GM12878 (cell line): ENCODE measurements at regions not wholly inside any gene's neighbourhood (a gene's known extent, or its start where the extent isn't known, plus 50 kb on each side); places are given as distances from the start of the nearest gene placed in this dataset.

ENCODE experiments used
- ATAC-seq: fragments of 200-7000 bp; cut with Tn5 transposase; 3 replicates; pipeline ENCODE4 v1.9.1; 2020; ENCODE audit warnings: mild to moderate bottlenecking, moderate library complexity
- BruUV-seq: library from RNA; stranded (reverse); fragments of 400-500 nt; replicated peaks from 2 replicates; lab custom pipeline; 2021; lab: Mats Ljungman, UMichigan
- CTCF ChIA-PET: fragments of 300-600 bp; sonication (Branson Sonifier 250); formaldehyde crosslinking; extraction: SDS; loops from one replicate; lab custom pipeline; 2021; ENCODE audit warnings: inconsistent platforms; lab: Yijun Ruan, JAX
- POLR2A ChIA-PET: fragments of 350-600 bp; formaldehyde crosslinking; extraction: SDS; loops from one replicate; lab custom pipeline; 2021; ENCODE audit warnings: inconsistent platforms; lab: Charles Lee
- RAD21 ChIA-PET: fragments of 300-600 bp; sonication (Branson Sonifier 250); formaldehyde crosslinking; loops from one replicate; lab custom pipeline; 2023; ENCODE audit warnings: antibody characterized with exemption; ENCODE audit not compliant: unreplicated experiment; lab: Charles Lee
- SMC1A ChIA-PET: fragments of 300-600 bp; sonication (Branson Sonifier 250); formaldehyde crosslinking; loops from one replicate; lab custom pipeline; 2023; ENCODE audit not compliant: unreplicated experiment, uncharacterized antibody; lab: Charles Lee
- DNase-seq: peaks from one replicate; pipeline ENCODE4 v3.0.0-alpha.2; 2011; ENCODE audit warnings: low read depth, low spot score
- FAIRE-seq: peaks from 3 replicates; lab custom pipeline; 2011; peaks lifted over from hg19 to GRCh38; lab: Jason Lieb, UNC
- H2AFZ ChIP-seq: 2 replicates; pipeline ENCODE4 v1.6.0; 2011; ENCODE audit warnings: low read depth, low read length, control low read depth; ENCODE audit not compliant: control insufficient read depth
- H3K27ac ChIP-seq: 2 replicates; pipeline ENCODE4 v1.5.1; 2011; ENCODE audit warnings: control low read depth; ENCODE audit not compliant: control insufficient read depth, insufficient read depth
- H3K27me3 ChIP-seq, 2 experiments: replicated peaks in 1 of 2; 2 replicates each; pipeline versions ENCODE4 v1.6.0 to v1.6.1; 2011; ENCODE audit warnings: low read length in 1 of 2; ENCODE audit not compliant: control insufficient read depth in 2 of 2, insufficient read depth in 2 of 2
- H3K36me3 ChIP-seq, 2 experiments: 2 replicates each; pipeline ENCODE4 v1.5.1; 2011; ENCODE audit warnings: low read length in 1 of 2; ENCODE audit not compliant: control insufficient read depth in 2 of 2, insufficient read depth in 2 of 2
- H3K4me1 ChIP-seq: 2 replicates; pipeline ENCODE4 v1.6.1; 2011; ENCODE audit warnings: mild to moderate bottlenecking, low read length, moderate library complexity, mixed read lengths; ENCODE audit not compliant: control insufficient read depth, insufficient read depth
- H3K4me2 ChIP-seq: 2 replicates; pipeline ENCODE4 v1.6.0; 2011; ENCODE audit warnings: control low read depth; ENCODE audit not compliant: control insufficient read depth, insufficient read depth
- H3K4me3 ChIP-seq: fragments of 200-600 bp; sonication (generic); 2 replicates; pipeline ENCODE4 v1.5.1; 2016
- H3K79me2 ChIP-seq: 2 replicates; pipeline ENCODE4 v1.6.0; 2011; ENCODE audit warnings: low read length; ENCODE audit not compliant: control insufficient read depth, insufficient read depth
- H3K9ac ChIP-seq: 2 replicates; pipeline ENCODE4 v1.8.0; 2011; ENCODE audit warnings: low read length, control low read depth, mixed read lengths; ENCODE audit not compliant: control insufficient read depth, insufficient read depth
- H3K9me3 ChIP-seq: replicated peaks from 3 replicates; pipeline ENCODE4 v1.5.1; 2011; ENCODE audit warnings: mild to moderate bottlenecking, low read length; ENCODE audit not compliant: control insufficient read depth, insufficient read depth
- H4K20me1 ChIP-seq: 2 replicates; pipeline ENCODE4 v1.6.0; 2011; ENCODE audit not compliant: control insufficient read depth, insufficient read depth
- ATF3 ChIP-seq: IDR thresholded peaks from 2 replicates; pipeline ENCODE4 v1.6.1; 2011; ENCODE audit warnings: low read depth, mild to moderate bottlenecking, low read length, moderate library complexity, borderline replicate concordance; ENCODE audit errors: extremely low read depth
- BCLAF1 ChIP-seq: fragments of 450-650 bp; IDR thresholded peaks from 2 replicates; pipeline ENCODE4 v1.6.1; 2017; ENCODE audit warnings: antibody characterized with exemption, mild to moderate bottlenecking, moderate library complexity
- NBN ChIP-seq: fragments of 450-650 bp; IDR thresholded peaks from 2 replicates; pipeline ENCODE4 v1.6.1; 2016
- PAX5 ChIP-seq: IDR thresholded peaks from 2 replicates; pipeline ENCODE4 v1.6.1; 2011; ENCODE audit warnings: low read depth, low read length, borderline replicate concordance
- ZNF622 ChIP-seq: fragments of 450-650 bp; IDR thresholded peaks from 2 replicates; pipeline ENCODE4 v1.6.1; 2017; ENCODE audit warnings: mild to moderate bottlenecking, inconsistent platforms
- WGBS: methylation state at CpG from one replicate; pipeline ENCODE4 v1.1.6; 2016; ENCODE audit warnings: low lambda C conversion rate; ENCODE audit not compliant: insufficient replicate concordance, insufficient coverage; ENCODE audit errors: missing lambda C conversion rate; 5-methylcytosine and 5-hydroxymethylcytosine counted together
- in situ Hi-C: fragments of 300-500 bp; cut with MboI; formaldehyde crosslinking; loops from 9 replicates; pipeline ENCODE4 v1.14.3; 2018; ENCODE audit warnings: mixed read lengths
- intact Hi-C: fragments of 100-400 bp; cut with micrococcal nuclease; formaldehyde crosslinking; loops from one replicate; pipeline ENCODE4 v1.14.2; 2022; ENCODE audit not compliant: unreplicated experiment
- TF ChIP-seq, protein P1 (sequence below): fragments of 450-650 bp; formaldehyde crosslinking; IDR thresholded peaks from 2 replicates; pipeline ENCODE4 v1.4.0; 2022; ENCODE audit warnings: mild to moderate bottlenecking, moderate library complexity
- TF ChIP-seq, protein P2 (sequence below): fragments of 150-350 bp; IDR thresholded peaks from 2 replicates; pipeline ENCODE4 v1.6.1; 2014; ENCODE audit warnings: mild to moderate bottlenecking, low read depth, low read length
- TF ChIP-seq, protein P3 (sequence below), 3 experiments: IDR thresholded peaks in 2 of 3; conservative IDR thresholded peaks in 1 of 3; 2 replicates each; pipeline ENCODE4 v1.5.1; 2011; ENCODE audit warnings: low read depth in 3 of 3, low read length in 3 of 3, mild to moderate bottlenecking in 3 of 3, control low read depth in 2 of 3, moderate library complexity in 2 of 3, inconsistent platforms in 1 of 3, mixed read lengths in 1 of 3; ENCODE audit not compliant: control insufficient read depth in 2 of 3, insufficient read depth in 1 of 3; ENCODE audit errors: extremely low read depth in 1 of 3

DNA sequence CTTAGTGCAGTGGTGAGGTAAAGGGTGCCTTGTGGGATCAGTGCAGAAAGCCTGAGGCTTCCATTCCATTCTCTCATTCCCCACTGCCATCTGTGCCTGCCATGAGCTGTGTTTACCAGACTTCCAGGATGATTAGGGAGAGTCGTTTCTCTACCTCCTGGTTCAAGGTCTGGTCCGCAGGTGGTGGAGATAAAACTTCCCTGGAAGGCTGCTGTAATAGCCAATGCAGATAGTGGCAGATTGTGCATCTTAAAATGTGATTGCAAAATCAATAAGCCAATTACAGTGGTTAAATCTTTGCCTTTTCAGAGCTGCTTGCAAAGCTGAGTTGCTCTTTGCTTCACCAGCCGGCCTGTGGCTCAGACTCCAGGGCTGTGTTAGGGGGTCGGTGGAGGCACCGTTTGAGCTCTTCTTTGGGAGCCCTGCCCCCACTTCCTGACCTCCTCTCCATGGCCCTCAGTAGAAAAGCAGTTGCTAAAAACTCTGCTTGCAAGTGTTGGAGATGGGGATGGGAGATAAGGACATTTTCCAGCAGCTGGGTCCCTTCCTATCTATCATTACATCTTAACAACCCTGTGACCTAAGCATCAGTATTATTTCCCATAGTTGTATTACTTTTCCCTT lies 95.2 kb upstream of the HS6ST1 start:
- DNase-seq = no peak
- Histone ChIP-seq H4K20me1 (no peaks in the 10 kb centered on the region), H3K4me2 (no peak overlapping the region), H3K9me3 (no peaks in the 10 kb centered on the region), H2AFZ (no peak overlapping the region), H3K4me3 (no peak overlapping the region), H3K4me1 (no peaks in the 10 kb centered on the region), H3K79me2 (no peaks in the 10 kb centered on the region), H3K9ac (no peak overlapping the region), H3K27me3 (0 out of 4 replicates have a peak, but pooled peaks cover 0 to 2% of the 10 kb centered on the region in 2 experiments), H3K27ac (no peak overlapping the region), H3K36me3 (no peaks in the 10 kb centered on the region)
- SMC1A ChIA-PET = interaction anchor here (0.9 to 1.3 kb wide), 2 partner anchors 9 to 10 kb away, joined by 3 to 4 read pairs; no protein-coding TSS in a partner anchor
- no TSS peak for BruUV-seq
- ATAC-seq = no peak
- RAD21 ChIA-PET = no interaction called here
- FAIRE-seq = no peak
- 1% methylated on average over 5 of the region's 5 CpGs for WGBS
- POLR2A ChIA-PET = no interaction called here
- intact Hi-C loops = no loop called here
- in situ Hi-C loops = no loop called here
- CTCF ChIA-PET = no interaction called here
- TF ChIP-seq, protein P1, sequence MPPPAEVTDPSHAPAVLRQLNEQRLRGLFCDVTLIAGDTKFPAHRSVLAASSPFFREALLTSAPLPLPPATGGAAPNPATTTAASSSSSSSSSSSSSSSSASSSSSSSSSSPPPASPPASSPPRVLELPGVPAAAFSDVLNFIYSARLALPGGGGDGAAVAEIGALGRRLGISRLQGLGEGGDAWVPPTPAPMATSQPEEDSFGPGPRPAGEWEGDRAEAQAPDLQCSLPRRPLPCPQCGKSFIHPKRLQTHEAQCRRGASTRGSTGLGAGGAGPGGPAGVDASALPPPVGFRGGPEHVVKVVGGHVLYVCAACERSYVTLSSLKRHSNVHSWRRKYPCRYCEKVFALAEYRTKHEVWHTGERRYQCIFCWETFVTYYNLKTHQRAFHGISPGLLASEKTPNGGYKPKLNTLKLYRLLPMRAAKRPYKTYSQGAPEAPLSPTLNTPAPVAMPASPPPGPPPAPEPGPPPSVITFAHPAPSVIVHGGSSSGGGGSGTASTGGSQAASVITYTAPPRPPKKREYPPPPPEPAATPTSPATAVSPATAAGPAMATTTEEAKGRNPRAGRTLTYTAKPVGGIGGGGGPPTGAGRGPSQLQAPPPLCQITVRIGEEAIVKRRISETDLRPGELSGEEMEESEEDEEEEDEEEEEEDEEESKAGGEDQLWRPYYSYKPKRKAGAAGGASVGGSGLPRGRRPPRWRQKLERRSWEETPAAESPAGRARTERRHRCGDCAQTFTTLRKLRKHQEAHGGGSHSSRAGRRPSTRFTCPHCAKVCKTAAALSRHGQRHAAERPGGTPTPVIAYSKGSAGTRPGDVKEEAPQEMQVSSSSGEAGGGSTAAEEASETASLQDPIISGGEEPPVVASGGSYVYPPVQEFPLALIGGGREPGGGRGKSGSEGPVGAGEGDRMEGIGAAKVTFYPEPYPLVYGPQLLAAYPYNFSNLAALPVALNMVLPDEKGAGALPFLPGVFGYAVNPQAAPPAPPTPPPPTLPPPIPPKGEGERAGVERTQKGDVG (CRISPR knock-in tag) = no peak
- TF ChIP-seq, protein P2, sequence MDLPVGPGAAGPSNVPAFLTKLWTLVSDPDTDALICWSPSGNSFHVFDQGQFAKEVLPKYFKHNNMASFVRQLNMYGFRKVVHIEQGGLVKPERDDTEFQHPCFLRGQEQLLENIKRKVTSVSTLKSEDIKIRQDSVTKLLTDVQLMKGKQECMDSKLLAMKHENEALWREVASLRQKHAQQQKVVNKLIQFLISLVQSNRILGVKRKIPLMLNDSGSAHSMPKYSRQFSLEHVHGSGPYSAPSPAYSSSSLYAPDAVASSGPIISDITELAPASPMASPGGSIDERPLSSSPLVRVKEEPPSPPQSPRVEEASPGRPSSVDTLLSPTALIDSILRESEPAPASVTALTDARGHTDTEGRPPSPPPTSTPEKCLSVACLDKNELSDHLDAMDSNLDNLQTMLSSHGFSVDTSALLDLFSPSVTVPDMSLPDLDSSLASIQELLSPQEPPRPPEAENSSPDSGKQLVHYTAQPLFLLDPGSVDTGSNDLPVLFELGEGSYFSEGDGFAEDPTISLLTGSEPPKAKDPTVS = no peak
- TF ChIP-seq ATF3 = no peak
- TF ChIP-seq ZNF622 = no peak
- TF ChIP-seq NBN = no peak
- no peak for TF ChIP-seq BCLAF1
- TF ChIP-seq PAX5 = no peak
- TF ChIP-seq, protein P3, sequence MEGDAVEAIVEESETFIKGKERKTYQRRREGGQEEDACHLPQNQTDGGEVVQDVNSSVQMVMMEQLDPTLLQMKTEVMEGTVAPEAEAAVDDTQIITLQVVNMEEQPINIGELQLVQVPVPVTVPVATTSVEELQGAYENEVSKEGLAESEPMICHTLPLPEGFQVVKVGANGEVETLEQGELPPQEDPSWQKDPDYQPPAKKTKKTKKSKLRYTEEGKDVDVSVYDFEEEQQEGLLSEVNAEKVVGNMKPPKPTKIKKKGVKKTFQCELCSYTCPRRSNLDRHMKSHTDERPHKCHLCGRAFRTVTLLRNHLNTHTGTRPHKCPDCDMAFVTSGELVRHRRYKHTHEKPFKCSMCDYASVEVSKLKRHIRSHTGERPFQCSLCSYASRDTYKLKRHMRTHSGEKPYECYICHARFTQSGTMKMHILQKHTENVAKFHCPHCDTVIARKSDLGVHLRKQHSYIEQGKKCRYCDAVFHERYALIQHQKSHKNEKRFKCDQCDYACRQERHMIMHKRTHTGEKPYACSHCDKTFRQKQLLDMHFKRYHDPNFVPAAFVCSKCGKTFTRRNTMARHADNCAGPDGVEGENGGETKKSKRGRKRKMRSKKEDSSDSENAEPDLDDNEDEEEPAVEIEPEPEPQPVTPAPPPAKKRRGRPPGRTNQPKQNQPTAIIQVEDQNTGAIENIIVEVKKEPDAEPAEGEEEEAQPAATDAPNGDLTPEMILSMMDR (IDR thresholded peaks at IDR 0.05 in 2 of 3, conservative IDR thresholded peaks at IDR 0.05 in 1 of 3; ENCODE audit: control insufficient read depth in 2 of 3, extremely low read depth in 1 of 3, insufficient read depth in 1 of 3, low read depth in 3 of 3, low read length in 3 of 3) = no peak
